ENCODE measurements at regions not wholly inside any gene's neighbourhood (a gene's known extent, or its start where the extent isn't known, plus 50 kb on each side); places are given as distances from the start of the nearest gene placed in this dataset.

DNA sequence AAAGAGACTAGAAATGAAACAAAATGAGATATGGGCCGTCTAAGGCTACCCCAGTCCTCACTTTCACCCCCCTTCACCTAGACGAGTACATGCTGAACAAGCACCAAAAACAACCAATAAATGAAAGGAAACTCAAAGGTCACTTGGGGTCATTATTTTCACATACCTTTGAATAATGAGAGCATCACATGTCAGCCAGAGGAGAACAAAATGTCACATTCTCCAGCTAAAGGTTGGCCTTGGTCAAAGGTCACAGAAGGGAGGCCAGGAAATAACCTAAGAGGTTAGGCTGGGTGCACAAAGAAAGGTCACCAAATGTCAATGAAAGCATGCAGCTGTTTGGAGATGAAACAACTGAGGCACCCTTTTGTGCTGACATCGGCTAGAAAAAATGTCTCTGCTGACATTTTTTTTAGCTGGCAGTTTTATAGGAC lies 288.7 kb upstream of the USP25 start:
- POLR2A ChIA-PET (ENCODE audit: unreplicated experiment): no interaction called here
- intact Hi-C loops (cut with micrococcal nuclease) (no loop called here), in situ Hi-C loops (cut with MboI; ENCODE audit: low sequenced_read_pairs) (no loop called here), dilution Hi-C loops (cut with HindIII; ENCODE audit: low sequenced_read_pairs, unreplicated experiment) (no loop called here)
- ATAC-seq (ENCODE audit: low read depth) (no peak), DNase-seq (no peak)
- Histone ChIP-seq H2BK120ac (ENCODE audit: low read depth, low read length) (no peak overlapping the region), H2AK9ac (replicated peaks; ENCODE audit: low read depth, low read length, poor library complexity) (no peak overlapping the region), H3K9me1 (ENCODE audit: insufficient read depth, low read length) (no peaks in the 10 kb centered on the region), H3K18ac (ENCODE audit: low read depth, low read length) (no peak overlapping the region), H4K20me1 (ENCODE audit: insufficient read depth, low read length) (no peaks in the 10 kb centered on the region), H3K27ac (ENCODE audit: insufficient read depth, low read length) (no peak overlapping the region), H3K27me3 (ENCODE audit: control insufficient read depth, insufficient read depth, low read length) (no peaks in the 10 kb centered on the region), H2BK20ac (ENCODE audit: low read depth, low read length) (no peak overlapping the region), H3K4ac (ENCODE audit: low read depth, low read length) (no peak overlapping the region), H3K4me3 (ENCODE audit: insufficient read depth, low read depth, low read length) (no peak overlapping the region), H3K36me3 (ENCODE audit: control insufficient read depth, insufficient read depth, low read length) (no peaks in the 10 kb centered on the region), H4K5ac (ENCODE audit: low read depth, low read length) (no peak overlapping the region), H2BK15ac (ENCODE audit: low read depth, low read length) (no peak overlapping the region), H3K4me2 (ENCODE audit: low read depth, low read length) (no peak overlapping the region), H3K4me1 (ENCODE audit: control insufficient read depth, insufficient read depth, low read length) (no peaks in the 10 kb centered on the region), H2AFZ (replicated peaks; ENCODE audit: low read length, poor library complexity) (no peak overlapping the region), H3K14ac (replicated peaks; ENCODE audit: low read depth, low read length) (no peak overlapping the region), H3K9ac (ENCODE audit: low read depth, low read length) (no peak overlapping the region), H3K56ac (ENCODE audit: extremely low read depth, insufficient read depth, low read length) (no peak overlapping the region), H3K23ac (ENCODE audit: low read depth, low read length) (no peak overlapping the region), H3K79me1 (ENCODE audit: low read depth in 1 of 2, low read length in 2 of 2) (no peaks in the 10 kb centered on the region), H4K8ac (ENCODE audit: low read depth in 2 of 2, low read length in 2 of 2) (no peak overlapping the region), H3K9me3 (ENCODE audit: control insufficient read depth, insufficient read depth, low read length) (no peaks in the 10 kb centered on the region), H4K91ac (ENCODE audit: insufficient read depth, low read depth, low read length) (no peak overlapping the region), H2BK5ac (ENCODE audit: low read depth, low read length, poor library complexity, severe bottlenecking) (no peak overlapping the region), H2AK5ac (ENCODE audit: low read depth, low read length) (no peak overlapping the region)
- TF ChIP-seq POLR2A (IDR thresholded peaks at IDR 0.05; ENCODE audit: low read depth, low read length): no peak
- TF ChIP-seq MAFK (IDR thresholded peaks at IDR 0.05; ENCODE audit: low read depth, low read length): peak; percentile 81
- CTCF ChIA-PET: interaction anchor here (1.2 kb wide), 1 partner anchor 633 kb away, joined by 11 read pairs; no protein-coding TSS in a partner anchor
- BruUV-seq (replicated peaks): no TSS peak
- WGBS, 2 experiments (ENCODE audit: extremely low coverage in 2 of 2, insufficient read length in 1 of 2): no CpG with 5 or more reads among the region's 3 CpGs

All from IMR-90 (cell line).